Glomerular visceral epithelial cell (primary cell): ENCODE measurements at regions not wholly inside any gene's neighbourhood (a gene's known extent, or its start where the extent isn't known, plus 50 kb on each side); places are given as distances from the start of the nearest gene placed in this dataset.
"Not testable (repeated sequence)": the region's sequence is repeated elsewhere in the genome, so short reads cannot be mapped to it uniquely, and the experiment has no call there.

Source experiments
- DNase-seq: peaks from one replicate; pipeline ENCODE4 v3.0.0-alpha.2; 2016; ENCODE audit errors: extremely low spot score

DNA sequence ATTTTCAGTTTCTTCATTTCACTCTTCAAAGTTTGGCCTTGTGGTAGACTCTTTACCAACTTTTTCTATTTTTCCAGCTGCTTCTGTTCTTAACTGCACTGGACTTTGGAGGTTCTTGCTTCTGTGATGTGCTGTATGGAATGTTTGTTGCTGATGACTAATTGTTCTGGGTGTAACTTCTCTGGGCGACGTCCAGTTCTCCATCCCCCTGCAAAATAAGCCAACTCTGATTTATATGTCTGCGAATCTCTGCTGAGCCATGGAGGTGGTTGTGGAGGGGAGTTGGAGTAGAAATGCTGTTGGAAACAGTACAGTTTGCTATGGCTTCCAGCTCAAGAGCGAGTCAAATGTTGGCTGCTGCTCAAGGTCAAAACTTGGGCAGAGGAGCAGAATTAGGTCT, 113.9 kb upstream of the DYRK2 start:
- peak; percentile 66 for DNase-seq

DNA sequence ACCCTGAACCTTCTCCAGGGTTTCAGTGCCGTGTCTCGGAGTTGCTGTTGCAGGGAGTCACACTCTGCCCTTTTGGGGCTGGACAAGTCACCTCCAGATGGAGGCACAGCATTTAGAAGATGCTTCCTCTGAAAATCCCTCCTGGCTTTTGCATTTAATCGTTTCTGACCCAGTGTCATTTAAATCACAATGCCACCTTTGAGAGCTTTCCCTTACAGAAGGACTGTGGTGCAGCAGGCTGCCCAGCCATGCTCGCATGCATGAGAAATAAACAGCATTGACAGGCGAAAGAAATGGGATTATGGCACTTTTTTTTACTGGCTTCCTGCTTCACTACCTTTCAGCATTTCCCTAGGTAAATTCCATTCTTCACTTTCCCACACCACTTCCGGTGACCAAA, 113.4 kb upstream of the DYRK2 start:
- DNase-seq: no peak

DNA sequence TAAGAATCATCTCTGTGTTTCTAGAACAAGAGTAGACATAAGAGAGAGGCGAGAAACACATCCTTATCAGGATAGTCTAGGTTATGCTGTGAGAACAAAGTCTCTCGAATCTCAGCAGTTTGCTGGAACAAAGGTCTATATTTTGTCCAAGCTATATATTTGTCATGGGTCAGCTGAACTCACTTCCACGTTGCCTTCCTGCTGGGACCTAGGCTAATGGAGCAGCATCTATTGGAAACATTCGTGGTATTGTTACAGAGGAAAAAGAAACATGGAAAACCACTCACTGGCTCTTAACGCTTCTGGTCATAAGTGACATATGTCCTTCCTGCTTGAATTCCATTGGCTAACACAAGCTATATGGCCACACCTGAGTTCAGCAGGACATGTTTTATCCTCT, 112.6 kb upstream of the DYRK2 start:
- no peak for DNase-seq

DNA sequence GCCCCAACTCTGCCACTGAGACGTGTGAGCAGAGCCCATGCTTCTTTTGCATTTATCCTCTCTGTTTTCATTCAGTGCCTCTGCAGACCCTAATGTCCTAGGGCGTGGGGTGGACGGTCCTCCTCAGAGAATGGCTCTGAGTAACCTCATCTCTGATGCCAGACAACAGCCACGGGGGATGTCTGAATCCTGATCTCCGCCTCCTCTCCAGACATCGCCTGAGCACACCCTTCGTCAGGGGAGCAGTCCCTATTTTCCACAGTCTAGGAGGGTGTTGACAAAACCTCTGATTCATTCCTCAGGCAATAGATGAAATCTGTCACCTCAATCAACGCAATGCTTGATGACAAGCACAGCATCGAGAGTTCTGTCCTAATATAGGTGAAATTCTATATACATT, 109.2 kb upstream of the DYRK2 start:
- DNase-seq: no peak

GRCh38 chr12:67539946-67540345, 108.6 kb upstream of the DYRK2 start:
- no peak for DNase-seq

DNA sequence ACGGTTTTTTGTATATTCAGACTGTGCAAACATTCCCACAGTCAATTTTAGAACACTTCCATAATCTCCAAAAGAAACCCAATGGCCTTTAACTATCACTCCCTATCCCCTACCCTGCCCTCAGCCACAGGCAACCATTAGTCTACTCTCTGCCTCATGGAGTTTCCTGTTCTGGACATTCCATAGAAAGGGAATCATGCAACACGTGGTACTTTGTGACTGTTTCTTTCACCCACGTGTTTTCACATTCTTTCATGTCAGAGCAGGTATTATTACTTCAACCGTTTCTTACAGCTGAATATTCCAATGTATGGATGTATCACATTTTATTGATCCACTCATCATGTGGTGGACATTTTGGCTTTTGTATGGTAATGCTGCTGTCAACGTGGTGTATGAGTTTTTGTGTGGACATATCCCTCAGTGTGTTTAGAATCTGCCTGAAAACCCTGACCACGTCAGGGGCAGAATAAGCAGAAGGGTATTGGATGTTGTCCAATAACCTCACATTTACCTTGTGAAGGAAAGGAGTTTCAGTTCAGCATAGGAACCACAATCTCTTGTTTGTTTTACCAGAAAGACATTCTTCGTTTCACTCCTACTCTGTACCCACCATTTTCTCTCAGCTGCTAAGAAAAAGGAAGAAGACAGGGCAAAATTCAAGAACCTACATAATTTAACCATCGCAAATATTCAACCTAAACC, 107.5 kb upstream of the DYRK2 start:
- DNase-seq: no peak

DNA sequence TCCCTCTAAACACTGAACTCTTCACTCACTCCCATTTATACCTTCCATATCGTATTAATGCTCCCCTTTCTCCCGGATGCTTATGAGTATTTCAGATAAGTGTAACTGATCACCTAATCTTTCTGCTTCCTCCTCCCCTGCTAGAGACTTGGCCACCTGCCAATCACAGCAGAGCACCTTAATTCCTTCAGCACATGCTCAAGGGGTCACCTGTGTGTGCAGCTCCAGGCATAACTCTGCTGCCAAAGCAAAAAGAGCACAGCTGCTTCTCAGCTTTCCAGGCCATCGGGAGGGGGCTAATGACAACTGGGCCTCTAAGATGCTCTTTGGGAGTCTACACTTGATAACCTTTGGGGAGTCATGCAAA, 106.9 kb upstream of the DYRK2 start:
- no peak for DNase-seq

GRCh38 chr12:67543021-67543770, 105.3 kb upstream of the DYRK2 start:
- DNase-seq: no peak

GRCh38 chr12:67545298-67545697, 103.2 kb upstream of the DYRK2 start:
- no peak for DNase-seq

- no peak for DNase-seq
Measured at GRCh38 chr12:67546746-67547145, 101.8 kb upstream of the DYRK2 start.

GRCh38 chr12:67555075-67555717, 93.3 kb upstream of the DYRK2 start:
- not testable (repeated sequence) for DNase-seq

- DNase-seq: no peak
Measured at GRCh38 chr12:67558775-67559174, 89.8 kb upstream of the DYRK2 start.

GRCh38 chr12:67559751-67560150, 88.8 kb upstream of the DYRK2 start:
- no peak for DNase-seq

DNA sequence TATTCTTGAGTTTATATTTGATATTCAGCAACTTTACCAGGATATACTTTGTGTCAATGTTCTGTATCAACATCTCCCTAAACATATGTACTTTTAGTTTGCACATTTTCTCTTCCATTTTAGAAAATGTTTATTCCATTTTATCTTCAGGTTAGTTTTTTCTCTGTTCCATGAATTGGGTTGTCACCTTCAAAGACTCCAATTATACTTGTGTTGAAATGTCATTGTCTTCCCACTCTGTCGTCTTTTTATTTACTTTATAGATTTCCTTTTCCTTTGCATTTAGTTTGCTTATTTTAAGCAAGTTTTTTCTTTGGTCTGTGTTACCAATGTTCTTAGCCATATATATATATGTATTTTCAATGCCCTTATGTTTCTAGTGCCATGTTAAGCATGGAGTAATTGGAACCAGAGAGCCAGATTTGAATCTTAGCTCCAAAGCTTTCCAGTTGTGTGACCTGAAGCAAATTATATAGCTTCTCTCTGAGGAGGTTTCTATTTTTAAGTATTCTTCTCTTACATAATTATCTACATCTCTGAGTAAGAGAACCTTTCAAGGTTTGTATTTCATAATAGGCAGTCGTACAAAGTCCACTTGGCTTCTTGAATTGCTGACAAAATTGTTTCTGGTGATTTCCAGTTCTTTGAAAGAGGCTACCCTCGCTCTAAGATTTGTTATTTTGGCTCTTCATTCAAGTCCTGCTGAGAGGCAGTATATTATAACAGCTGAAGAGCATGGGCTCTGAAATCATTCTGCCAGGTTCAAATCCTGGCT, 85.8 kb upstream of the DYRK2 start:
- DNase-seq: no peak

DNA sequence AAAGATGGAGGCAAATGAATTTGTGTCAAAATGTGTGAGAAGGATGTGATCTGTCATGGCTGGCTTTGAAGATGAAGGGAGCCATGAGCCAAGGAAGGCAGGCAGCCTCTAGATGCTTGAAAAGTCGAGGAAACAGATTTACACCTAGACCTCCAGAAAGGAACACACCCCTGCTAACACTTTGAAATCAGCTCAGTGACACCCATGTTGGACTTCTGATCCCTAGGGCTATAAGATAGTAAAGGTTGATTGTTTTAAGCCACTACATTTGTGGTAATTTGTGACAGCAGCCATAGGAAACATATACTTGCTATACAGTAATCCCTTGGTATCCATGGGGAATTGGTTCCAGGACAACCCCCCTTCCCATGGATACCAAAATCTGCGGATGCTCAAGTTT, 80.5 kb upstream of the DYRK2 start:
- no peak for DNase-seq

DNA sequence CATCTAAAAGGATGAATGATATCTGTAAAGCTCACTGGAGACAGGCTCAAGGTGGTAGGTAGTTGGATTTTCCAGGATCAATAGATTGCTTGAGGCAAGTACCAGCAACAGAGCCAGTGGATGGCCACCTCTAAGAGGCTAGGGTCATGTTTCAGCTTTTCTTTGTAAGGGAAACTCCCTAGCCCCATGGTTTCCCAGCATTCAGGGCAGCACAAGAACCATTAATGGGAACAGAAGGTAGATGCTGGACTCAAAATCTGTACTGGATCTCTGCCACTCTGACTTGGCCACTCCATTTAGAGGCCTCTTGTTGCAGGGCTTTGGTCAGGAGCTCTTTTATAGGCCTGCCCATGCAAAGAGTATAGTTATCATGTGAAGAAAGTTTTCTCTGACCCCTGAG, 76.1 kb upstream of the DYRK2 start:
- no peak for DNase-seq

DNA sequence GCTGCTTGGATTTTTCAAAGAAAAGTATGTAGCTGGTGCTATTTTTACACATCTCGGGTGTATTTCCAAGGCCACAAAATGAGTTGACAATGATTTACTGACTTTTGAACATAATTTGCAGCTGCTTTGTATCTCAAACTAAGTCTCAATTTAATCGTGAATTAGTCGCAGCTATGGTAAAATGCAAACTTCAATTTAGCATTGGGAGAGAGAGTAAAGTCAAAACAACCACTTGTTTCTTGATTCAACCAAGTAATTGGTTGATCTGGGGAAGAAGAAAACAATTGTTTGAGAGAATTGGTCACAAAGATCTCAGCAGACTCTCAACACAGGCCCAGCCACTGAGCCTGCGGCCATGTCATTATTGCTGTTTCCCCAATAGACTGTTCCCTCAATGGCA, 75.0 kb upstream of the DYRK2 start:
- DNase-seq: no peak

DNA sequence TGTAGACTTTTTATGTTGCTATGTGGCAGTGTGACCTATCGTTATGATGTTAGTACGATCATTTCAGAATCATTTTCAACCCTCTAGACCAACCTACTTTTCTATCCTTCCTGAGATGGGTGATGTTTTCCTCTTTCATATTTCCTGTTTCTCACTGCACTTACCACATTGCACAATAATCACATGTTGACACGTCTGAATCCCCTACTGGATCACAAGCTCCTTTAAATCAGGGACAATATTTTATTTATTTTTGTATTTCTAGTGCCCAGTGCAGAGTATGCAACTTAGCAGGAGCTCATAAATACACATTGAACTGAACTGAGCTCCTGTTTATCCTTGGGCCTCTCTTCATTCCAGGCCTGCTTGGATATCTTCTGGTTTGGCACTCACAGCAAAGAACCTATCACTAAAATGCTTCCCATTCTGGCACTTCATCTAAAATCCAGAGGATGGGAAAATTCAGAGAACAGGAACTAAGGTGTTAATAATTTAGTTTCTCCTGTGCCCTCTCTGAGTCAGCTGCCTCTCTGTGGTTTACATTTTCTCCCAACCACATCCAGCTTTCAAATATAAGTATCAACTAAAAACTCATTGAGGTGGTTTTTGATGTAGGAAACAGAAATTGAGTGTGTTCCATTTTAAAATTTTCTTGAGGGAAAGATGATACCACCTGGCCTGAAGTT, 69.4 kb upstream of the DYRK2 start:
- peak; percentile 47 for DNase-seq

DNA sequence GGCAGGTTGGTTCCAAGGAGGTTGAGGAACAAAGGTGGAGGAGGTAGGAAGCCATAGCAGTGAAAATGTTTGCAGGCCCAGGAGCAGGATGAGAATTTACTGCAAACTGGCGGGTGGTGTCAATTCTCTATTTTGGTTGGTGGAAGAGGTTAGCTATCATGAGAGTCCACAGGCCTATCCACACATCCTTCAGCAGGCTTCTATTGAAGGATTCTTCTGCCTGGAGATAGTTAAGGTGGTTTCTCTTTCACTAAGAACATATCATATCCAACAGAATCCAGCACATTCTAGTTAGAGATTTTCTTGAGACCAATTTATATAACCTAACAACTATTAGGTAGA, 68.9 kb upstream of the DYRK2 start:
- DNase-seq: no peak

DNA sequence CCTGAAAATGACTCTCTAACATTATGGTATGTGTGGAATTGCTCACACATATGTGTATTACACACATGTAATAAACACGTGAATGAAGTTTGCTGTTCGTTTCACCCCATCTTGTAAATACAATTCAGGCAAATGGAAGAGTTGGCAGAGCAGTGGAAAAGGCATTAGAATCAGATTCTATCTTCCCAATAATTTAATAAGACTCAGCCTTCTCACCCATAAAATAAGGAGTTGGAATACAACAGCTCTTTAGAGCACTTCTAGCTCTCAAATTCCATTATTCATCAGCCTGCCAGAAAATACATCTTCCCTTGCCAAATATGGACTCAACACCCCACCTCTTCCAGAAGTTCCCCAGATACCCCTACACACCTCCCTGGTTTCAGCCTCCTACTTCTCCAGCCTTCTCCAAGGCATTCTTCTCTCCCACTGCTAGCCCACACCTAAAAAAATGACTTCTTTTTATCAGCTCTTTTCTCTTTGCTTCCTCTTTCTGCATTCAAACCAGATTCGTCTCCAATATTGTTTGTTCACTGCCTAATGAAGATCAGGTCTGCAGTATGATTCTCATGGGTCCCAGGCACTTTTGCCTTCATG, 66.2 kb upstream of the DYRK2 start:
- no peak for DNase-seq

DNA sequence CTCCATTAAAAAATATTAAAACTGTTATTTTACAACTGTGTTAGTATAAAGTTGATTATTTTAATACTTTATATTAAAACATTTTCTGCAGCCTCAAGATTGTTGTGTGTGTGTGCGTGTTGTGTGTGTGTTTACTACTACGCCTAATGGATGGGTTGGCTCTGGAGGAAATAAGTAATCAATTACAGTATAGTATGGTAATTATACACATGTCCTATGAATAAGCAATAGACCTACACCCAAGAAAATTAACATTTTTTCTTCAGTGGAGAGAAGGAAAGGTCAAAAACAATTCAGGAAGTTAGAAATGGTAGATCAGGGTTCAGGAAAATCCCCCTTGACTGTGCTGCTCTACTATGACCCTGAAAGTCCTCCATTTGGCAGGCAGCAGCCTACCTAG, 65.7 kb upstream of the DYRK2 start:
- DNase-seq: no peak

DNA sequence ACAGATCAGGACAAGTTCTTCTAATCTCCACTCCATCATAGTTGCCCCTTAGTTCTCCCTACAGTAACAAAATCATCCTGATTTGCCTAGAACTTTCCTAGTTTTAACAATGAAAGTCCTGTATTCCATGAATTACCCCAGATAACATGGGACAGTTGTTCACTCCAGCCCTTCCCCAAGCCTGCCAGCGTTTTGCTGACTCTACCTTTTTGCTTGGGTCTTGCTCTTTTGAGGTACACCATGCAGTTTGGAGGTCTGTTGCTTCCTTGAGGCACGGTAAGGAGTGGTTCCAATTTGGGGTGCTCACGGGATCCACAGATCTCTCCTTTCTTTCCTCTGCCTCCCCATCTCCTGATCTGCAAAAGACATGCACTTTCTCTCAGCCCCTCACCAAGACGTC, 61.6 kb upstream of the DYRK2 start:
- no peak for DNase-seq
